Psoas muscle (tissue), 7 donors: ENCODE measurements at regions not wholly inside any gene's neighbourhood (a gene's known extent, or its start where the extent isn't known, plus 50 kb on each side); places are given as distances from the start of the nearest gene placed in this dataset.

Source experiments
- ATAC-seq, 4 donors: fragments of 200-7000 bp; cut with Tn5 transposase; one replicate each; pipeline ENCODE4 v1.9.1; 2020; ENCODE audit warnings: moderate library complexity in 3 of 4, mild to moderate bottlenecking in 2 of 4
- DNase-seq, 2 donors: peaks; one replicate each; pipeline ENCODE4 v3.0.0-alpha.2; 2020
- H3K27ac ChIP-seq: fragments of 200-600 bp; one replicate; pipeline ENCODE4 v1.8.0; 2022
- H3K27me3 ChIP-seq, 3 donors: fragments of 200-600 bp in 1 of 3; one replicate each; pipeline versions ENCODE4 v1.6.1 to v1.8.0; 2013 to 2022; ENCODE audit warnings: low read length in 2 of 3, mild to moderate bottlenecking in 2 of 3, moderate library complexity in 1 of 3; ENCODE audit not compliant: insufficient read depth in 3 of 3
- H3K36me3 ChIP-seq, 2 donors: fragments of 200-600 bp in 1 of 2; one replicate each; pipeline versions ENCODE4 v1.6.1 to v1.8.0; 2013 to 2022; ENCODE audit warnings: low read depth in 1 of 2, mild to moderate bottlenecking in 1 of 2, moderate library complexity in 1 of 2; ENCODE audit not compliant: insufficient read depth in 1 of 2
- H3K4me1 ChIP-seq: fragments of 200-600 bp; one replicate; pipeline ENCODE4 v1.8.0; 2022
- H3K4me3 ChIP-seq: fragments of 200-600 bp; one replicate; pipeline ENCODE4 v1.8.0; 2022; ENCODE audit warnings: mild to moderate bottlenecking
- H3K9me3 ChIP-seq: fragments of 200-600 bp; one replicate; pipeline ENCODE4 v1.8.0; 2022
- WGBS, 3 donors: extraction: QIAGEN DNeasy Blood & Tissue Kit; methylation state at CpG; one replicate each; pipeline versions ENCODE4 v1.1.6 to v1.1.7; 2013; 5-methylcytosine and 5-hydroxymethylcytosine counted together
- intact Hi-C, 2 donors: fragments of 100-400 bp; cut with DNase I; formaldehyde crosslinking; loops; one replicate each; pipeline versions ENCODE4 v1.11.0 to v1.14.2; 2022
- TF ChIP-seq, protein P1 (sequence below): fragments of 200-600 bp; IDR thresholded peaks from one replicate; pipeline ENCODE4 v1.8.0; 2022; ENCODE audit warnings: antibody characterized with exemption
- donor health status: healthy with polysubstance abuse.
- donor health status: DM: no; HTN: no; CAD: no; lungs with moderate emphysema.
- donor health status: Bipolar disorder and iron deficiency.
- donor health status: healthy.
- donor health status: DM: yes; HTN: yes; CAD: no.
- donor health status: DM: no; HTN: no; CAD: no.
- donor health status: DM: yes; HTN: yes; CAD: no.

DNA sequence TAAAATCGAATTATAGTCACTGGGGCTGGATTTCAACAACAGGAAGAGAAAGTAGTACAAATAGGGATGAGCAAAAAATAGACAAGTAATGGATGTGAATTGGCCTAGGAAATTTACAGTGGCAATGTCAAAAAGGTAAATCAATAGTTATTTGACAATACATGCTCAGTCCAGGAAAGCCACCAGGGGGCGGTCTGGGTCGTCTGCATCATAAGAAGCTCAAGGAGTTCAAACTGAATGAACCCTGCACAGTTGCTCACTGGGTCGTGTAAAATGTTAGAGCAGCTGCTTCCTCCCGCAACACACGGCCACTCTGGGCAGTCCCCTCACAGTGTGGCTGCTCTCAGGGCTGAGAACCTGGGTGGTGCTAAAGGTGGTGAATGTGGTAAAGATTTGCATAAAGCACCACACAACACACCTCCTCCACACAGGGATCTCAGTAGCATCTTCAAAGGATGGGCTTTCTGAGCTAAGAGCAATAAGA lies 85.9 kb downstream of the ZNF280B start:
- TF ChIP-seq, protein P1, sequence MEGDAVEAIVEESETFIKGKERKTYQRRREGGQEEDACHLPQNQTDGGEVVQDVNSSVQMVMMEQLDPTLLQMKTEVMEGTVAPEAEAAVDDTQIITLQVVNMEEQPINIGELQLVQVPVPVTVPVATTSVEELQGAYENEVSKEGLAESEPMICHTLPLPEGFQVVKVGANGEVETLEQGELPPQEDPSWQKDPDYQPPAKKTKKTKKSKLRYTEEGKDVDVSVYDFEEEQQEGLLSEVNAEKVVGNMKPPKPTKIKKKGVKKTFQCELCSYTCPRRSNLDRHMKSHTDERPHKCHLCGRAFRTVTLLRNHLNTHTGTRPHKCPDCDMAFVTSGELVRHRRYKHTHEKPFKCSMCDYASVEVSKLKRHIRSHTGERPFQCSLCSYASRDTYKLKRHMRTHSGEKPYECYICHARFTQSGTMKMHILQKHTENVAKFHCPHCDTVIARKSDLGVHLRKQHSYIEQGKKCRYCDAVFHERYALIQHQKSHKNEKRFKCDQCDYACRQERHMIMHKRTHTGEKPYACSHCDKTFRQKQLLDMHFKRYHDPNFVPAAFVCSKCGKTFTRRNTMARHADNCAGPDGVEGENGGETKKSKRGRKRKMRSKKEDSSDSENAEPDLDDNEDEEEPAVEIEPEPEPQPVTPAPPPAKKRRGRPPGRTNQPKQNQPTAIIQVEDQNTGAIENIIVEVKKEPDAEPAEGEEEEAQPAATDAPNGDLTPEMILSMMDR, result peak; percentile 46
- ATAC-seq (no peak), DNase-seq (peak; percentile 46 to 67)
- Histone ChIP-seq H3K36me3 (no peaks in the 10 kb centered on the region), H3K4me3 (no peak overlapping the region), H3K27me3 (peaks cover 0 to 57% (median 12%) of the 10 kb centered on the region in 3 donors), H3K27ac (no peak overlapping the region), H3K4me1 (no peaks in the 10 kb centered on the region), H3K9me3 (no peaks in the 10 kb centered on the region)
- 4 to 9% (median 5%) methylated on average over 6 of the region's 6 CpGs for WGBS, 3 donors
- intact Hi-C loops, result no loop called here

DNA sequence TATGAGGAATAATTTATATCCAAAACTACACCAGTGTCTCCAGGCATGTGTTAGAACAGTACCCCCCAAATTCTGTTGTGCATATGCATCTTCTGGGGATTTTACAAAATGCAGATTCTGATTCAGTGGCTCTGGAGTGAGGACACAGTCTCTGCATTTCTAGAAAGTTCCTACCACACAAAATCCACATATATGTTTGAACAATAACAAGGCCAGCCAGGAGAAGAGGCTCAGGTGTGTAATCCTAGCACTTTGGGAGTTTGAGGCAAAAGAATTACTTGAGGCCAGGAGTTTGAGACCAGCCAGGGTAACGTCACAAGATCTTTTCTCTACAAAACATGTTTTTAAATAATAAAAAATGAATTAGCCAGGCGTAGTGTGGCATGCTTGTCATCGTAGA lies 84.9 kb downstream of the ZNF280B start:
- Histone ChIP-seq H3K27me3 (peaks cover 0 to 56% (median 12%) of the 10 kb centered on the region in 3 donors), H3K4me1 (no peaks in the 10 kb centered on the region)
- 65 to 85% (median 68%) methylated on average over 3 of the region's 3 CpGs for WGBS, 3 donors

DNA sequence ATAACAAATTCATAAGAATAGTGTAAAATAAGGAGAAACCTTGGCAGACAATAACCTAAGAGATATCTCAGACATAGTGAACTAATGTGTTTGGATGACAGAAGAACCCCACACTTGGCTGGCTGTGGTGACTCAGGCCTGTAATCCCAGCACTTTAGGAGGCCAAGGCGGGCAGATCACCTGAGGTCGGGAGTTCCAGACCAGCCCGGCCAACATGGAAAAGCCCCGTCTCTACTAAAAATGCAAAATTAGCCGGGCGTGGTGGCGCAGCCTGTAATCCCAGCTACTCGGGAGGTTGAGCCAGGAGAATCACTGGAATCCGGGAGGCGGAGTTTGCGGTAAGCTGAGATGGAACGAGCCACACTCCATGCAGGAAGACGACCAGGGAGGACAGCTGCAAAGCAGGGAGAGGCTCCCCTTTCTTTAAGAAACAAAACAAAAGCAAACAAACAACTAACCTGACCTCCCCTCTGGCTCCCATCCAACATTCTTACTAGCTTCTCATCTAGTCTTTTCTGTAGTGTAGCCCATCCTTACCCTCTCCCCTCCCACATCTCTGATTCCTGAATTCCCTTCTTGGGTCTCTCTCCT lies 84.2 kb downstream of the ZNF280B start:
- intact Hi-C loops, result no loop called here
- no peak for DNase-seq
- H3K4me1 ChIP-seq, result no peaks in the 10 kb centered on the region
- TF ChIP-seq, protein P1, result no peak
- H3K4me3 ChIP-seq, result no peak overlapping the region
- H3K27me3 ChIP-seq, result peaks cover 0 to 50% (median 12%) of the 10 kb centered on the region in 3 donors
- WGBS, 3 donors, result 19 to 29% (median 27%) methylated on average over 13 of the region's 13 CpGs
- no peaks in the 10 kb centered on the region for H3K9me3 ChIP-seq
- ATAC-seq, result no peak
- no peaks in the 10 kb centered on the region for H3K36me3 ChIP-seq
- H3K27ac ChIP-seq, result no peak overlapping the region

More for the DNA sequence above, 84.9 kb downstream of the ZNF280B start:
- ATAC-seq (no peak), DNase-seq (no peak)
- H3K27ac ChIP-seq, result no peak overlapping the region
- H3K9me3 ChIP-seq, result no peaks in the 10 kb centered on the region
- TF ChIP-seq, protein P1, result no peak
- no peaks in the 10 kb centered on the region for H3K36me3 ChIP-seq
- intact Hi-C loops, result no loop called here
- H3K4me3 ChIP-seq, result no peak overlapping the region

DNA sequence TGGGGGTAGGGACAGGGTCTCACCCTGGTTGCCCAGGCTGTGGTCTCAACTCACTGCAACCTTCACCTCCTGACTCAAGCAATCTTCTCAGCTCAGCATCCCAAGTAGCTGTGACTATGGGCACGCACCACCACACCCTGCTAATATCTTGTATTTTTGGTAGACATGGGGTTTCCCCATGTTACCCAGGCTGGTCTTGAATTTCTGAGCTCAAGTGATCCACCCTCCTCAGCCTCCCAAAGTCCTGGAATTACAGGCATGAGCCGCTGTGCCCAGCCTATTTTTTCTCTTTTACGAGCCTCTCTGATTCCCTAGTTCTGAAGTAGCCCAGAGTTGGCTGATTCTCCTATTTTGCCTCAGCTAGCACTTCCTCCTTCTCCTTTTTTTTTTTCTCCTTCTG lies 83.6 kb downstream of the ZNF280B start:
- TF ChIP-seq, protein P1, result no peak
- 34 to 49% (median 37%) methylated on average over 3 of the region's 3 CpGs for WGBS, 3 donors
- DNase-seq, result no peak
- Histone ChIP-seq H3K27ac (no peak overlapping the region), H3K27me3 (peaks cover 0 to 48% (median 12%) of the 10 kb centered on the region in 3 donors), H3K36me3 (no peaks in the 10 kb centered on the region), H3K4me3 (no peak overlapping the region), H3K9me3 (no peaks in the 10 kb centered on the region), H3K4me1 (no peaks in the 10 kb centered on the region)
- intact Hi-C loops, result no loop called here
- ATAC-seq, result no peak

DNA sequence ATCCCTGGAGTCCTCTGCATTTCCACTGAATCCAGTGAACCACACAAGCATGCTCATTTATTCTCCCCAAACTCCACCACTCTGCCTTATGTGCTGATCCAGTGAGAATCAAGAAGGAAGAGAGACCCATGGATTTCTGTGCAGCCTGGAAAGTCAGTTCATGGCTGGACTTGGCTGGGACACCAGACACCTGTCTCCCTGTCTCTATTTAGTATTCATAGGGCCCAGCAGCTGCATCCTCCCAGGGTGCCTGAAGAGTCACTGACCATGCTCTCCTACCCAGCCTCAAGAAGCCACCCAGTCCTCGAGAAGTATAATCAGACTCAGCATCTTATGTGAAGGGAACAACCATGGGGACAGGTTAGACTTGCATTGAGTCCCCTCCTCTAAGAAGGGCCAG lies 83.2 kb downstream of the ZNF280B start:
- ATAC-seq, result no peak
- no peak for DNase-seq
- Histone ChIP-seq H3K4me1 (no peaks in the 10 kb centered on the region), H3K27ac (no peak overlapping the region), H3K36me3 (no peaks in the 10 kb centered on the region), H3K9me3 (no peaks in the 10 kb centered on the region), H3K27me3 (peaks cover 0 to 48% (median 12%) of the 10 kb centered on the region in 3 donors), H3K4me3 (no peak overlapping the region)
- 13 to 31% (median 31%) methylated on average over 1 of the region's 1 CpG for WGBS, 3 donors
- intact Hi-C loops, result no loop called here
- TF ChIP-seq, protein P1, result no peak
